ENCODE measurements at regions not wholly inside any gene's neighbourhood (a gene's known extent, or its start where the extent isn't known, plus 50 kb on each side); places are given as distances from the start of the nearest gene placed in this dataset.

DNA sequence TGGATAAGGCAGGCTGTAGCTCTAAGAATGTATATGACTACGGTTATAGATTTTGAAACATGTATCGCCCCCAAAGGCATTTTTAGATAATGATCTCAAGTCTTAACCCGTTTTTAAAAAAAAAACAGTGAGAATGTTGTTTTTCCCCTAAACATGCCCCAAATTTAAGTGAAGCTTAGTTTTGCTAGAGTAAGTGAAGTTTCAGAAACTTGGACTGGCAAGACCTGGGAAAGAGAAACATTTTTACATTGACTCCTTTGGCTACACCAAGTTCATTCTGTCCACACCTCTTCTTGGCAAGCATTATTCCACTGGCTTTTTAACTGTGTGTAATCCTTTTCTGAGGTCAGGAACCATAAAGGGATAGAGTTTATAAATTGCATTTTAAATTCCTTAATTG is 216.7 kb upstream of the CELF2 start:
- TF ChIP-seq, protein P1, sequence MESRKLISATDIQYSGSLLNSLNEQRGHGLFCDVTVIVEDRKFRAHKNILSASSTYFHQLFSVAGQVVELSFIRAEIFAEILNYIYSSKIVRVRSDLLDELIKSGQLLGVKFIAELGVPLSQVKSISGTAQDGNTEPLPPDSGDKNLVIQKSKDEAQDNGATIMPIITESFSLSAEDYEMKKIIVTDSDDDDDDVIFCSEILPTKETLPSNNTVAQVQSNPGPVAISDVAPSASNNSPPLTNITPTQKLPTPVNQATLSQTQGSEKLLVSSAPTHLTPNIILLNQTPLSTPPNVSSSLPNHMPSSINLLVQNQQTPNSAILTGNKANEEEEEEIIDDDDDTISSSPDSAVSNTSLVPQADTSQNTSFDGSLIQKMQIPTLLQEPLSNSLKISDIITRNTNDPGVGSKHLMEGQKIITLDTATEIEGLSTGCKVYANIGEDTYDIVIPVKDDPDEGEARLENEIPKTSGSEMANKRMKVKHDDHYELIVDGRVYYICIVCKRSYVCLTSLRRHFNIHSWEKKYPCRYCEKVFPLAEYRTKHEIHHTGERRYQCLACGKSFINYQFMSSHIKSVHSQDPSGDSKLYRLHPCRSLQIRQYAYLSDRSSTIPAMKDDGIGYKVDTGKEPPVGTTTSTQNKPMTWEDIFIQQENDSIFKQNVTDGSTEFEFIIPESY (IDR thresholded peaks at IDR 0.05), result no peak
- TF ChIP-seq BHLHE40 (IDR thresholded peaks at IDR 0.05; ENCODE audit: borderline replicate concordance in 1 of 2, low read depth in 2 of 2, low read length in 1 of 2) (no peak), EED (IDR thresholded peaks at IDR 0.05; ENCODE audit: low read depth) (no peak), KDM1A (IDR thresholded peaks at IDR 0.05; ENCODE audit: borderline replicate concordance) (no peak), ATF7 (IDR thresholded peaks at IDR 0.05; ENCODE audit: low read depth) (no peak), FOS (IDR thresholded peaks at IDR 0.05; ENCODE audit: borderline replicate concordance, extremely low read depth, insufficient read length) (no peak), POLR2AphosphoS5 (IDR thresholded peaks at IDR 0.05; ENCODE audit: low read length) (no peak), HCFC1 (IDR thresholded peaks at IDR 0.05; ENCODE audit: low read length) (no peak), CEBPB (IDR thresholded peaks at IDR 0.05; ENCODE audit: borderline replicate concordance in 1 of 2, low read depth in 2 of 2, low read length in 2 of 2) (no peak), JUND (IDR thresholded peaks at IDR 0.05; ENCODE audit: low read depth, low read length) (no peak)
- TF ChIP-seq, protein P2, sequence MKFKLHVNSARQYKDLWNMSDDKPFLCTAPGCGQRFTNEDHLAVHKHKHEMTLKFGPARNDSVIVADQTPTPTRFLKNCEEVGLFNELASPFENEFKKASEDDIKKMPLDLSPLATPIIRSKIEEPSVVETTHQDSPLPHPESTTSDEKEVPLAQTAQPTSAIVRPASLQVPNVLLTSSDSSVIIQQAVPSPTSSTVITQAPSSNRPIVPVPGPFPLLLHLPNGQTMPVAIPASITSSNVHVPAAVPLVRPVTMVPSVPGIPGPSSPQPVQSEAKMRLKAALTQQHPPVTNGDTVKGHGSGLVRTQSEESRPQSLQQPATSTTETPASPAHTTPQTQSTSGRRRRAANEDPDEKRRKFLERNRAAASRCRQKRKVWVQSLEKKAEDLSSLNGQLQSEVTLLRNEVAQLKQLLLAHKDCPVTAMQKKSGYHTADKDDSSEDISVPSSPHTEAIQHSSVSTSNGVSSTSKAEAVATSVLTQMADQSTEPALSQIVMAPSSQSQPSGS (IDR thresholded peaks at IDR 0.05; ENCODE audit: low read length), result no peak
